Stomach (tissue), 8 donors: ENCODE measurements at regions not wholly inside any gene's neighbourhood (a gene's known extent, or its start where the extent isn't known, plus 50 kb on each side); places are given as distances from the start of the nearest gene placed in this dataset.
A peak's percentile ranks its signal among the peaks of the same experiment; 100 is the strongest.
"Not testable (repeated sequence)": the region's sequence is repeated elsewhere in the genome, so short reads cannot be mapped to it uniquely, and the experiment has no call there.

ENCODE experiments used
- DNase-seq, 2 donors: peaks; one replicate each; pipeline versions ENCODE4 v3.0.0 to v3.0.0-alpha.2; 2013 to 2019
- H3K27ac ChIP-seq, 5 donors: fragments of 200-600 bp in 4 of 5; sonication (generic) in 4 of 5; one replicate each; pipeline ENCODE4 v1.5.1; 2013 to 2019; ENCODE audit warnings: mild to moderate bottlenecking in 1 of 5, moderate library complexity in 1 of 5
- H3K27me3 ChIP-seq, 3 donors: fragments of 200-600 bp; sonication (generic); one replicate each; pipeline ENCODE4 v1.5.1; 2017 to 2019; ENCODE audit warnings: mixed run types in 1 of 3
- H3K36me3 ChIP-seq, 4 donors: fragments of 200-600 bp; sonication (generic); 1 replicate in 3 of 4; 2 replicates in 1 of 4; pipeline ENCODE4 v1.5.1; 2016 to 2019
- H3K4me1 ChIP-seq, 4 donors: fragments of 200-600 bp; sonication (generic); one replicate each; pipeline ENCODE4 v1.5.1; 2016 to 2019
- H3K4me3 ChIP-seq, 4 donors: fragments of 200-600 bp; sonication (generic) in 3 of 4; one replicate each; pipeline ENCODE4 v1.5.1; 2016 to 2019; ENCODE audit warnings: mild to moderate bottlenecking in 1 of 4
- H3K9me3 ChIP-seq, 4 donors: fragments of 200-600 bp; sonication (generic); one replicate each; pipeline ENCODE4 v1.5.1; 2016 to 2019
- CTCF ChIP-seq, 7 experiments: fragments of 450-650 bp in 4 of 7; fragments of 200-600 bp in 3 of 7; sonication (generic) in 3 of 7; IDR thresholded peaks; one replicate each; pipeline ENCODE4 v1.5.1; 2016 to 2019; ENCODE audit warnings: antibody characterized with exemption in 7 of 7, control low read depth in 2 of 7, mild to moderate bottlenecking in 1 of 7
- EP300 ChIP-seq: sonication (generic); formaldehyde crosslinking; IDR thresholded peaks from one replicate; pipeline ENCODE4 v1.6.1; 2017; ENCODE audit warnings: antibody characterized with exemption
- POLR2A ChIP-seq, 4 donors: fragments of 450-650 bp; IDR thresholded peaks; one replicate each; pipeline ENCODE4 v1.6.1; 2016; ENCODE audit warnings: antibody characterized with exemption in 4 of 4, control low read depth in 2 of 4, mild to moderate bottlenecking in 1 of 4, moderate library complexity in 1 of 4
- POLR2AphosphoS5 ChIP-seq, 3 donors: sonication (generic); formaldehyde crosslinking; IDR thresholded peaks; one replicate each; pipeline ENCODE4 v1.6.1; 2016; ENCODE audit warnings: antibody characterized with exemption in 3 of 3
- WGBS, 5 donors: extraction: QIAGEN DNeasy Blood & Tissue Kit in 3 of 5; methylation state at CpG; one replicate each; pipeline versions ENCODE4 v1.1.5 to v1.1.7; 2013 to 2018; 5-methylcytosine and 5-hydroxymethylcytosine counted together
- intact Hi-C: fragments of 100-400 bp; cut with DNase I; formaldehyde crosslinking; loops from one replicate; pipeline ENCODE4 v1.15.1; 2023; ENCODE audit warnings: low total_unique reads
- donor health status: healthy with polysubstance abuse.
- donor health status: Bipolar disorder and iron deficiency.
- donor health status: healthy.

DNA sequence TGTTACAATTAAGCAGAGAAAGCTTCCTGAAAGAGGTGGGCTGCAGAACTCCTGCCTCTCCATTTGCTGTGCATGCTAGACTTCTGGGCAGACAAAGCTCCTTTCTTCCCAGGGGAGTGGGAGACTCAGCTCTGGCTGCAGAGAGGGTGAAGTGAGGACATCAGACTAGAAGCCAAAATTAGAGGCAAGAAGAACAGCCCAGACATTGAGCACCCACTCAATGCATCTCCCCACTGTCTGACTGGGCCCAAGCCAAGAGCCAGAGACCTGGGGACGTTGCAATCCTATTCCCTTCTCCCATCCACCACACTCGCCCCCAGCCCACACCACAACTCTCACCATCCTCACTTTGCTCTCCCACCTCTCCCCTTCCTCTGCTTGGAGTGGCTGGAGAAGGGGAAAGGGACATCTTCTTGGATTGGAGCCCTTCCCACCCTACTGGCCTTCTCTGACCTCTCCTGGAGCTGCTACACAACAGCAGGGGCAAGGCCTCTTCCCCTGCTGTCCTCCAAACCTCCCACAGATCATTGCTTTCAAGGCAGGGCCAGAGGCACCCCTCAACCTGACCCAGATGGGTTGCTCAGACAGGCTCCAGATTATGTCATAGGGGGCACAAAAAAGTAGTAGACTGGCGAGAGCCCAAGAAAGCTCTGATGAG, 477.7 kb upstream of the CADM1 start:
- no peak for TF ChIP-seq EP300
- TF ChIP-seq POLR2AphosphoS5 (IDR thresholded peaks at IDR 0.05) = no peak
- no peak for TF ChIP-seq CTCF (IDR thresholded peaks at IDR 0.05)
- no peak for TF ChIP-seq POLR2A (IDR thresholded peaks at IDR 0.05)

GRCh38 chr11:115981104-115981481, 476.9 kb upstream of the CADM1 start:
- Histone ChIP-seq H3K36me3 (no peaks in the 10 kb centered on the region), H3K27me3 (peaks cover 0 to 13% (median 0%) of the 10 kb centered on the region in 3 donors), H3K4me1 (peaks cover 0 to 8% (median 4%) of the 10 kb centered on the region in 4 donors), H3K27ac (no peak overlapping the region), H3K4me3 (no peak overlapping the region), H3K9me3 (no peaks in the 10 kb centered on the region)
- TF ChIP-seq EP300 (no peak), POLR2AphosphoS5 (IDR thresholded peaks at IDR 0.05) (no peak), CTCF (IDR thresholded peaks at IDR 0.05) (no peak), POLR2A (IDR thresholded peaks at IDR 0.05) (no peak)
- intact Hi-C loops = no loop called here
- DNase-seq = no peak
- 60 to 83% (median 73%) methylated on average over 3 of the region's 3 CpGs for WGBS, 5 donors

More for the DNA sequence above, 477.7 kb upstream of the CADM1 start:
- Histone ChIP-seq H3K4me1 (peaks cover 0 to 8% (median 4%) of the 10 kb centered on the region in 4 donors), H3K4me3 (no peak overlapping the region), H3K27me3 (peaks cover 0 to 4% (median 0%) of the 10 kb centered on the region in 3 donors), H3K9me3 (no peaks in the 10 kb centered on the region), H3K27ac (no peak overlapping the region), H3K36me3 (no peaks in the 10 kb centered on the region)
- no peak for DNase-seq
- intact Hi-C loops = no loop called here
- 58 to 77% (median 71%) methylated on average over 2 to 3 of the region's 3 CpGs for WGBS, 5 donors

DNA sequence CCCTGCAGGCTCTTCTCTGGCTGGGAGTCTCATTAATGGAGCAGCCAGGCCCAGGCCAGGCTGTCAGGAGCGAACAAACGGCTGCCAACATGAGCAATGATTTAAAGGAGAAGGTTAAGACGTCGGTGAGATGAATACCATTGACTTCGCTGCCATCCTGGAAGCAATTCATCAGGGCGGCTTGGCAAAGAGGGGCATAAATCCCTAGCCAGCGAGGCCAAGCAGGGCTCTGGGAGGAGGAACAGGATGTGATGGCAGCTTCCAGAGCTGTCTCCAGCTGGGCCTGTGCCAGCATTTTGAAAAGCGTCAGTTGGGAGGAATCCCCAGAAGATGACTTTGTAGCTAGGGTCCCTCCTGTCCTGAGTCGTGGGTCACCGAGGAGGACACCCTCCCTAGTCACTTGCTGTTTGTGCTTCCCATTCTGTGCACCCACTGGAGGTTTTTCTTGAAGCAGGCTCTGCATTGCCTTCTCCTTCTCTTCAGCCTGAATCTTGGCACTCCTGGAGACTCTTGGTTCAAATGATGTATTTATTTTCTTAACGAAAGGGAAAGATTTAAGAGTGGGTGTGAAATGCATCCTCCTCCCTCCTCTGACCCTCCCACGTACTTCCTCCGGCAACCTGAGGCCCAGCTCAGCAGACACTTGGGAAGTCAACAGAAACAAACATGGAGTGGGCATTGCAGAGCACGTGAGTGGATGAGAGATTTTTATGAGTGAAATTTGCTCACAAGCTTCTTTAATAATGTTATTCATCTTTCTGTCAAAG, 476.3 kb upstream of the CADM1 start:
- Histone ChIP-seq H3K9me3 (no peaks in the 10 kb centered on the region), H3K4me1 (peaks cover 0 to 13% (median 6%) of the 10 kb centered on the region in 4 donors), H3K27me3 (peaks cover 0 to 17% (median 0%) of the 10 kb centered on the region in 3 donors), H3K4me3 (no peak overlapping the region), H3K27ac (no peak overlapping the region), H3K36me3 (no peaks in the 10 kb centered on the region)
- DNase-seq = peak in 1 of 2 donors; percentile 47
- TF ChIP-seq POLR2AphosphoS5 (IDR thresholded peaks at IDR 0.05) (no peak), POLR2A (IDR thresholded peaks at IDR 0.05) (no peak), CTCF (IDR thresholded peaks at IDR 0.05) (no peak), EP300 (no peak)
- 48 to 70% (median 66%) methylated on average over 14 of the region's 14 CpGs for WGBS, 5 donors
- intact Hi-C loops = no loop called here

GRCh38 chr11:115974703-115975102, 470.5 kb upstream of the CADM1 start:
- TF ChIP-seq CTCF (IDR thresholded peaks at IDR 0.05) (no peak), EP300 (no peak), POLR2A (IDR thresholded peaks at IDR 0.05) (no peak), POLR2AphosphoS5 (IDR thresholded peaks at IDR 0.05) (no peak)
- DNase-seq = no peak
- Histone ChIP-seq H3K4me1 (peaks cover 0 to 12% (median 6%) of the 10 kb centered on the region in 4 donors), H3K27me3 (peaks cover 0 to 27% (median 0%) of the 10 kb centered on the region in 3 donors), H3K36me3 (no peaks in the 10 kb centered on the region), H3K27ac (no peak overlapping the region), H3K9me3 (peaks cover 0 to 4% (median 0%) of the 10 kb centered on the region in 4 donors), H3K4me3 (no peak overlapping the region)
- intact Hi-C loops = no loop called here
- WGBS, 5 donors = 43 to 76% (median 68%) methylated on average over 1 of the region's 1 CpG

- H3K9me3 ChIP-seq, H3K4me3 ChIP-seq, H3K27me3 ChIP-seq, intact Hi-C loops, H3K36me3 ChIP-seq, DNase-seq, H3K27ac ChIP-seq: not testable (repeated sequence)
- WGBS, 5 donors = 20 to 61% (median 34%) methylated on average over 9 of the region's 9 CpGs
- H3K4me1 ChIP-seq = peaks cover 0 to 15% (median 5%) of the 10 kb centered on the region in 4 donors
These were observed 463.0 kb upstream of the CADM1 start for GRCh38 chr11:115967203-115967602.
